ENCODE measurements at regions not wholly inside any gene's neighbourhood (a gene's known extent, or its start where the extent isn't known, plus 50 kb on each side); places are given as distances from the start of the nearest gene placed in this dataset.

GRCh38 chr21:38875694-38876492 is 70.2 kb downstream of the ETS2 start:
- TF ChIP-seq CTCF (IDR thresholded peaks at IDR 0.05) (no peak), POLR2A (IDR thresholded peaks at IDR 0.05) (no peak)

Measured in sigmoid colon (tissue), 3 donors.